ENCODE measurements at regions not wholly inside any gene's neighbourhood (a gene's known extent, or its start where the extent isn't known, plus 50 kb on each side); places are given as distances from the start of the nearest gene placed in this dataset.

- no peak for DNase-seq
These were observed 179.0 kb downstream of the LACC1 start for GRCh38 chr13:44058624-44059215.

GRCh38 chr13:44061876-44062275, 182.2 kb downstream of the LACC1 start:
- DNase-seq = no peak

- DNase-seq = no peak
These were observed 183.8 kb downstream of the LACC1 start for GRCh38 chr13:44063467-44063866.

GRCh38 chr13:44063881-44064280, 184.2 kb downstream of the LACC1 start:
- DNase-seq = no peak

GRCh38 chr13:44064357-44064756, 184.7 kb downstream of the LACC1 start:
- DNase-seq = no peak

GRCh38 chr13:44068169-44068568, 188.5 kb downstream of the LACC1 start:
- no peak for DNase-seq

GRCh38 chr13:44068737-44069136, 189.0 kb downstream of the LACC1 start:
- DNase-seq = no peak

- DNase-seq = no peak
These were observed 192.8 kb downstream of the LACC1 start for GRCh38 chr13:44072536-44072935.

GRCh38 chr13:44074611-44075010, 194.9 kb downstream of the LACC1 start:
- DNase-seq = no peak

GRCh38 chr13:44075113-44075512, 195.4 kb downstream of the LACC1 start:
- DNase-seq = no peak

GRCh38 chr13:44078806-44079376, 199.2 kb downstream of the LACC1 start:
- DNase-seq = no peak

- no peak for DNase-seq
These were observed 199.9 kb downstream of the LACC1 start for GRCh38 chr13:44079413-44080205.

- no peak for DNase-seq
These were observed 204.4 kb downstream of the LACC1 start for GRCh38 chr13:44084146-44084545.

- no peak for DNase-seq
These were observed 206.7 kb downstream of the LACC1 start for GRCh38 chr13:44086389-44086788.

GRCh38 chr13:44088411-44088810, 208.7 kb downstream of the LACC1 start:
- no peak for DNase-seq

GRCh38 chr13:44088991-44089413, 209.3 kb downstream of the LACC1 start:
- DNase-seq = no peak

GRCh38 chr13:44089452-44089851, 209.7 kb downstream of the LACC1 start:
- DNase-seq = peak; percentile 30

- DNase-seq = peak; percentile 14
These were observed 212.6 kb downstream of the LACC1 start for GRCh38 chr13:44092078-44092970.

- DNase-seq = no peak
These were observed 214.2 kb downstream of the LACC1 start for GRCh38 chr13:44093607-44094564.

- no peak for DNase-seq
These were observed 217.2 kb downstream of the LACC1 start for GRCh38 chr13:44096901-44097300.

GRCh38 chr13:44098559-44098958, 218.9 kb downstream of the LACC1 start:
- DNase-seq = no peak
